ENCODE measurements at regions not wholly inside any gene's neighbourhood (a gene's known extent, or its start where the extent isn't known, plus 50 kb on each side); places are given as distances from the start of the nearest gene placed in this dataset.
"Not testable (repeated sequence)": the region's sequence is repeated elsewhere in the genome, so short reads cannot be mapped to it uniquely, and the experiment has no call there.

GRCh38 chr11:109961261-109961660, 131.9 kb upstream of the ZC3H12C start:
- Histone ChIP-seq H3K4me1 (ENCODE audit: control insufficient read depth in 2 of 2, insufficient read depth in 2 of 2, low read length in 2 of 2) (no peaks in the 10 kb centered on the region), H3K9me3 (ENCODE audit: control insufficient read depth in 2 of 2, insufficient read depth in 1 of 2, low read length in 1 of 2) (no peaks in the 10 kb centered on the region), H3K4me3 (ENCODE audit: low read length in 2 of 2) (no peak overlapping the region), H3K27ac (ENCODE audit: low read depth in 1 of 2, low read length in 1 of 2) (no peak overlapping the region), H3K27me3 (ENCODE audit: control insufficient read depth in 2 of 2, insufficient read depth in 1 of 2, low read length in 1 of 2) (no peaks in the 10 kb centered on the region), H3K36me3 (ENCODE audit: control insufficient read depth in 2 of 2, insufficient read depth in 2 of 2, low read length in 1 of 2) (no peaks in the 10 kb centered on the region)
- no peak for DNase-seq (ENCODE audit: low read depth in 6 of 9, low spot score in 9 of 9)
- WGBS: 96% methylated on average over 2 of the region's 2 CpGs

- no peaks in the 10 kb centered on the region for H3K27me3 ChIP-seq (ENCODE audit: control insufficient read depth in 2 of 2, insufficient read depth in 1 of 2, low read length in 1 of 2)
- H3K9me3 ChIP-seq (ENCODE audit: control insufficient read depth in 2 of 2, insufficient read depth in 1 of 2, low read length in 1 of 2): no peaks in the 10 kb centered on the region
- 94% methylated on average over 1 of the region's 1 CpG for WGBS
- no peak overlapping the region for H3K27ac ChIP-seq (ENCODE audit: low read depth in 1 of 2, low read length in 1 of 2)
- no peak for DNase-seq (ENCODE audit: low read depth in 6 of 9, low spot score in 9 of 9)
- H3K4me3 ChIP-seq (ENCODE audit: low read length in 2 of 2): no peak overlapping the region
- H3K4me1 ChIP-seq (ENCODE audit: control insufficient read depth in 2 of 2, insufficient read depth in 2 of 2, low read length in 2 of 2): no peaks in the 10 kb centered on the region
- H3K36me3 ChIP-seq (ENCODE audit: control insufficient read depth in 2 of 2, insufficient read depth in 2 of 2, low read length in 1 of 2): no peaks in the 10 kb centered on the region
These were observed 130.1 kb upstream of the ZC3H12C start for GRCh38 chr11:109963101-109963500.

GRCh38 chr11:109964487-109964886, 128.7 kb upstream of the ZC3H12C start:
- 98% methylated on average over 2 of the region's 2 CpGs for WGBS
- Histone ChIP-seq H3K9me3 (ENCODE audit: control insufficient read depth in 2 of 2, insufficient read depth in 1 of 2, low read length in 1 of 2) (no peaks in the 10 kb centered on the region), H3K4me3 (ENCODE audit: low read length in 2 of 2) (no peak overlapping the region), H3K27me3 (ENCODE audit: control insufficient read depth in 2 of 2, insufficient read depth in 1 of 2, low read length in 1 of 2) (no peaks in the 10 kb centered on the region), H3K27ac (ENCODE audit: low read depth in 1 of 2, low read length in 1 of 2) (no peak overlapping the region), H3K36me3 (ENCODE audit: control insufficient read depth in 2 of 2, insufficient read depth in 2 of 2, low read length in 1 of 2) (no peaks in the 10 kb centered on the region), H3K4me1 (ENCODE audit: control insufficient read depth in 2 of 2, insufficient read depth in 2 of 2, low read length in 2 of 2) (no peaks in the 10 kb centered on the region)
- DNase-seq (ENCODE audit: low read depth in 6 of 9, low spot score in 9 of 9): no peak

- H3K36me3 ChIP-seq (ENCODE audit: control insufficient read depth in 2 of 2, insufficient read depth in 2 of 2, low read length in 1 of 2); H3K4me1 ChIP-seq (ENCODE audit: control insufficient read depth in 2 of 2, insufficient read depth in 2 of 2, low read length in 2 of 2); H3K4me3 ChIP-seq (ENCODE audit: low read length in 2 of 2); DNase-seq (ENCODE audit: low read depth in 6 of 9, low spot score in 9 of 9); H3K9me3 ChIP-seq (ENCODE audit: control insufficient read depth in 2 of 2, insufficient read depth in 1 of 2, low read length in 1 of 2); H3K27me3 ChIP-seq (ENCODE audit: control insufficient read depth in 2 of 2, insufficient read depth in 1 of 2, low read length in 1 of 2); H3K27ac ChIP-seq (ENCODE audit: low read depth in 1 of 2, low read length in 1 of 2): not testable (repeated sequence)
- 98% methylated on average over 1 of the region's 1 CpG for WGBS
These were observed 127.7 kb upstream of the ZC3H12C start for GRCh38 chr11:109965445-109965844.

GRCh38 chr11:109965926-109966325, 127.3 kb upstream of the ZC3H12C start:
- WGBS: 96% methylated on average over 2 of the region's 2 CpGs
- not testable (repeated sequence) for H3K9me3 ChIP-seq (ENCODE audit: control insufficient read depth in 2 of 2, insufficient read depth in 1 of 2, low read length in 1 of 2); H3K4me3 ChIP-seq (ENCODE audit: low read length in 2 of 2); DNase-seq (ENCODE audit: low read depth in 6 of 9, low spot score in 9 of 9); H3K27ac ChIP-seq (ENCODE audit: low read depth in 1 of 2, low read length in 1 of 2); H3K36me3 ChIP-seq (ENCODE audit: control insufficient read depth in 2 of 2, insufficient read depth in 2 of 2, low read length in 1 of 2); H3K4me1 ChIP-seq (ENCODE audit: control insufficient read depth in 2 of 2, insufficient read depth in 2 of 2, low read length in 2 of 2); H3K27me3 ChIP-seq (ENCODE audit: control insufficient read depth in 2 of 2, insufficient read depth in 1 of 2, low read length in 1 of 2)

GRCh38 chr11:109967136-109967535, 126.1 kb upstream of the ZC3H12C start:
- H3K27ac ChIP-seq (ENCODE audit: low read depth in 1 of 2, low read length in 1 of 2); H3K4me1 ChIP-seq (ENCODE audit: control insufficient read depth in 2 of 2, insufficient read depth in 2 of 2, low read length in 2 of 2); H3K4me3 ChIP-seq (ENCODE audit: low read length in 2 of 2); H3K36me3 ChIP-seq (ENCODE audit: control insufficient read depth in 2 of 2, insufficient read depth in 2 of 2, low read length in 1 of 2); DNase-seq (ENCODE audit: low read depth in 6 of 9, low spot score in 9 of 9); H3K27me3 ChIP-seq (ENCODE audit: control insufficient read depth in 2 of 2, insufficient read depth in 1 of 2, low read length in 1 of 2); H3K9me3 ChIP-seq (ENCODE audit: control insufficient read depth in 2 of 2, insufficient read depth in 1 of 2, low read length in 1 of 2): not testable (repeated sequence)
- 88% methylated on average over 1 of the region's 1 CpG for WGBS

GRCh38 chr11:109968299-109968698, 124.9 kb upstream of the ZC3H12C start:
- H3K27me3 ChIP-seq (ENCODE audit: control insufficient read depth in 2 of 2, insufficient read depth in 1 of 2, low read length in 1 of 2): no peaks in the 10 kb centered on the region
- peaks cover 0 to 17% of the 10 kb centered on the region in 2 donors for H3K4me1 ChIP-seq (ENCODE audit: control insufficient read depth in 2 of 2, insufficient read depth in 2 of 2, low read length in 2 of 2)
- no peak overlapping the region for H3K4me3 ChIP-seq (ENCODE audit: low read length in 2 of 2)
- H3K27ac ChIP-seq (ENCODE audit: low read depth in 1 of 2, low read length in 1 of 2): no peak overlapping the region
- WGBS: 96% methylated on average over 3 of the region's 3 CpGs
- no peaks in the 10 kb centered on the region for H3K9me3 ChIP-seq (ENCODE audit: control insufficient read depth in 2 of 2, insufficient read depth in 1 of 2, low read length in 1 of 2)
- H3K36me3 ChIP-seq (ENCODE audit: control insufficient read depth in 2 of 2, insufficient read depth in 2 of 2, low read length in 1 of 2): no peaks in the 10 kb centered on the region
- DNase-seq (ENCODE audit: low read depth in 6 of 9, low spot score in 9 of 9): no peak

GRCh38 chr11:109968781-109969180, 124.4 kb upstream of the ZC3H12C start:
- Histone ChIP-seq H3K36me3 (ENCODE audit: control insufficient read depth in 2 of 2, insufficient read depth in 2 of 2, low read length in 1 of 2) (no peaks in the 10 kb centered on the region), H3K27me3 (ENCODE audit: control insufficient read depth in 2 of 2, insufficient read depth in 1 of 2, low read length in 1 of 2) (no peaks in the 10 kb centered on the region), H3K4me3 (ENCODE audit: low read length in 2 of 2) (no peak overlapping the region), H3K9me3 (ENCODE audit: control insufficient read depth in 2 of 2, insufficient read depth in 1 of 2, low read length in 1 of 2) (no peaks in the 10 kb centered on the region), H3K27ac (ENCODE audit: low read depth in 1 of 2, low read length in 1 of 2) (no peak overlapping the region), H3K4me1 (ENCODE audit: control insufficient read depth in 2 of 2, insufficient read depth in 2 of 2, low read length in 2 of 2) (peaks cover 0 to 17% of the 10 kb centered on the region in 2 donors)
- 98% methylated on average over 3 of the region's 3 CpGs for WGBS
- DNase-seq (ENCODE audit: low read depth in 6 of 9, low spot score in 9 of 9): no peak

GRCh38 chr11:109970516-109971183, 122.5 kb upstream of the ZC3H12C start:
- peak overlapping the region in 1 of 2 donors; percentile 41 for H3K27ac ChIP-seq (ENCODE audit: low read depth in 1 of 2, low read length in 1 of 2)
- DNase-seq (ENCODE audit: low read depth in 6 of 9, low spot score in 9 of 9): peak in 2 of 9 donors; percentile 20 to 55

More at GRCh38 chr11:109970516-109971183, 122.5 kb upstream of the ZC3H12C start:
- 69% methylated on average over 9 of the region's 9 CpGs for WGBS
- Histone ChIP-seq H3K36me3 (ENCODE audit: control insufficient read depth in 2 of 2, insufficient read depth in 2 of 2, low read length in 1 of 2) (no peaks in the 10 kb centered on the region), H3K4me1 (ENCODE audit: control insufficient read depth in 2 of 2, insufficient read depth in 2 of 2, low read length in 2 of 2) (peaks cover 0 to 17% of the 10 kb centered on the region in 2 donors), H3K4me3 (ENCODE audit: low read length in 2 of 2) (no peak overlapping the region), H3K9me3 (ENCODE audit: control insufficient read depth in 2 of 2, insufficient read depth in 1 of 2, low read length in 1 of 2) (no peaks in the 10 kb centered on the region), H3K27me3 (ENCODE audit: control insufficient read depth in 2 of 2, insufficient read depth in 1 of 2, low read length in 1 of 2) (no peaks in the 10 kb centered on the region)

All from thymus (tissue), 11 donors.